Heart left ventricle (tissue), 13 donors: ENCODE measurements at regions not wholly inside any gene's neighbourhood (a gene's known extent, or its start where the extent isn't known, plus 50 kb on each side); places are given as distances from the start of the nearest gene placed in this dataset.

Source experiments
- CTCF ChIP-seq, 12 donors: fragments of 200-600 bp; sonication (generic) in 4 of 12; IDR thresholded peaks; one replicate each; pipeline versions ENCODE4 v1.5.0 to v1.8.0; 2018 to 2022; ENCODE audit warnings: antibody characterized with exemption in 12 of 12, mild to moderate bottlenecking in 5 of 12
- POLR2A ChIP-seq, 2 donors: fragments of 450-650 bp; IDR thresholded peaks; one replicate each; pipeline ENCODE4 v1.6.1; 2017; ENCODE audit warnings: antibody characterized with exemption in 2 of 2, mild to moderate bottlenecking in 2 of 2, moderate library complexity in 2 of 2
- donor health status: ischemic (EF 13 %, LVEDD 7.1; RV severe dilation, severe dysfunction).
- donor health status: DM: no; HTN: yes; CAD: no.
- donor health status: DM: no; HTN: no; CAD: no.
- donor health status: ischemic (EF 25% LVEDD 6.9; RV normal size, moderate dysfunction).
- donor health status: ischemic (EF 25% LVEDD 5.7; RV mildly dilated, moderate dysfunction).
- donor health status: ischemic (EF 35%, LVEDD 5.7; RV mildly dilated, moderate dysfunction).
- donor health status: nonischemic (EF 11% LVEDD 7.7; RV severe dilation, severe dysfunction).
- donor health status: DM: yes; HTN: yes; CAD: no.
- donor health status: PGD.
- donor health status: ischemic (EF 29% LVEDD 5.4; RV normal size, mild dysfunction).
- donor health status: nonischemic (EF 23%, LVEDD 6.1; RV moderate dilation, normal function).

GRCh38 chr7:15087771-15088170 is 185.2 kb upstream of the DGKB start:
- TF ChIP-seq CTCF (IDR thresholded peaks at IDR 0.05), result no peak
- TF ChIP-seq POLR2A (IDR thresholded peaks at IDR 0.05), result no peak
